Tibial nerve (tissue), 4 donors: ENCODE measurements at regions not wholly inside any gene's neighbourhood (a gene's known extent, or its start where the extent isn't known, plus 50 kb on each side); places are given as distances from the start of the nearest gene placed in this dataset.

Source experiments
- EP300 ChIP-seq, 2 donors: sonication (generic); formaldehyde crosslinking; IDR thresholded peaks; one replicate each; pipeline ENCODE4 v1.6.1; 2017; ENCODE audit warnings: antibody characterized with exemption in 2 of 2, mild to moderate bottlenecking in 1 of 2
- TF ChIP-seq, protein P1 (sequence below), 5 experiments: fragments of 200-600 bp in 3 of 5; fragments of 450-650 bp in 2 of 5; sonication (generic) in 3 of 5; IDR thresholded peaks; one replicate each; pipeline ENCODE4 v1.5.1; 2016 to 2019; ENCODE audit warnings: antibody characterized with exemption in 5 of 5, mild to moderate bottlenecking in 3 of 5, moderate library complexity in 2 of 5

- TF ChIP-seq EP300 (IDR thresholded peaks at IDR 0.05), result no peak
- TF ChIP-seq, protein P1, sequence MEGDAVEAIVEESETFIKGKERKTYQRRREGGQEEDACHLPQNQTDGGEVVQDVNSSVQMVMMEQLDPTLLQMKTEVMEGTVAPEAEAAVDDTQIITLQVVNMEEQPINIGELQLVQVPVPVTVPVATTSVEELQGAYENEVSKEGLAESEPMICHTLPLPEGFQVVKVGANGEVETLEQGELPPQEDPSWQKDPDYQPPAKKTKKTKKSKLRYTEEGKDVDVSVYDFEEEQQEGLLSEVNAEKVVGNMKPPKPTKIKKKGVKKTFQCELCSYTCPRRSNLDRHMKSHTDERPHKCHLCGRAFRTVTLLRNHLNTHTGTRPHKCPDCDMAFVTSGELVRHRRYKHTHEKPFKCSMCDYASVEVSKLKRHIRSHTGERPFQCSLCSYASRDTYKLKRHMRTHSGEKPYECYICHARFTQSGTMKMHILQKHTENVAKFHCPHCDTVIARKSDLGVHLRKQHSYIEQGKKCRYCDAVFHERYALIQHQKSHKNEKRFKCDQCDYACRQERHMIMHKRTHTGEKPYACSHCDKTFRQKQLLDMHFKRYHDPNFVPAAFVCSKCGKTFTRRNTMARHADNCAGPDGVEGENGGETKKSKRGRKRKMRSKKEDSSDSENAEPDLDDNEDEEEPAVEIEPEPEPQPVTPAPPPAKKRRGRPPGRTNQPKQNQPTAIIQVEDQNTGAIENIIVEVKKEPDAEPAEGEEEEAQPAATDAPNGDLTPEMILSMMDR (IDR thresholded peaks at IDR 0.05), result no peak
Observed at GRCh38 chr2:147614471-147614870, 230.4 kb upstream of the ACVR2A start.
